Islet of Langerhans (tissue), 1 donor: ENCODE measurements at regions not wholly inside any gene's neighbourhood (a gene's known extent, or its start where the extent isn't known, plus 50 kb on each side); places are given as distances from the start of the nearest gene placed in this dataset.

Experiments
- FAIRE-seq: peaks from one replicate; lab custom pipeline; 2011; peaks lifted over from hg19 to GRCh38; lab: Jason Lieb, UNC

GRCh38 chr2:66721776-66722175 is 286.9 kb downstream of the MEIS1 start:
- no peak for FAIRE-seq

GRCh38 chr2:66724241-66724640 is 289.3 kb downstream of the MEIS1 start:
- FAIRE-seq: no peak

GRCh38 chr2:66729416-66730330 is 294.7 kb downstream of the MEIS1 start:
- FAIRE-seq: no peak

- FAIRE-seq: no peak
These were observed 295.5 kb downstream of the MEIS1 start for GRCh38 chr2:66730441-66730840.

GRCh38 chr2:66733364-66733999 is 298.6 kb downstream of the MEIS1 start:
- no peak for FAIRE-seq

GRCh38 chr2:66748939-66749338 is 314.0 kb downstream of the MEIS1 start:
- no peak for FAIRE-seq

GRCh38 chr2:66749566-66749965 is 314.6 kb downstream of the MEIS1 start:
- FAIRE-seq: no peak

GRCh38 chr2:66753257-66753656 is 318.3 kb downstream of the MEIS1 start:
- FAIRE-seq: no peak

- FAIRE-seq: no peak
These were observed 318.7 kb downstream of the MEIS1 start for GRCh38 chr2:66753660-66754059.

- no peak for FAIRE-seq
These were observed 321.0 kb downstream of the MEIS1 start for GRCh38 chr2:66755974-66756373.

GRCh38 chr2:66761826-66762225 is 326.9 kb downstream of the MEIS1 start:
- FAIRE-seq: no peak

GRCh38 chr2:66762761-66763160 is 327.8 kb downstream of the MEIS1 start:
- FAIRE-seq: no peak

- FAIRE-seq: no peak
These were observed 331.7 kb downstream of the MEIS1 start for GRCh38 chr2:66766582-66766981.

GRCh38 chr2:66771359-66771976 is 336.5 kb downstream of the MEIS1 start:
- no peak for FAIRE-seq

GRCh38 chr2:66772618-66773017 is 337.7 kb downstream of the MEIS1 start:
- no peak for FAIRE-seq

GRCh38 chr2:66775730-66776422 is 341.0 kb downstream of the MEIS1 start:
- FAIRE-seq: no peak

- no peak for FAIRE-seq
These were observed 346.9 kb downstream of the MEIS1 start for GRCh38 chr2:66781804-66782203.

- no peak for FAIRE-seq
These were observed 347.9 kb downstream of the MEIS1 start for GRCh38 chr2:66782780-66783361.

- FAIRE-seq: no peak
These were observed 354.8 kb downstream of the MEIS1 start for GRCh38 chr2:66789741-66790140.

- FAIRE-seq: no peak
These were observed 355.8 kb downstream of the MEIS1 start for GRCh38 chr2:66790651-66791181.

- FAIRE-seq: no peak
These were observed 359.1 kb downstream of the MEIS1 start for GRCh38 chr2:66794070-66794469.

GRCh38 chr2:66794551-66794950 is 359.6 kb downstream of the MEIS1 start:
- FAIRE-seq: no peak
